ENCODE measurements at regions not wholly inside any gene's neighbourhood (a gene's known extent, or its start where the extent isn't known, plus 50 kb on each side); places are given as distances from the start of the nearest gene placed in this dataset.

GRCh38 chr3:153023896-153024295 lies 138.1 kb upstream of the RAP2B start:
- TF ChIP-seq CTCF (conservative IDR thresholded peaks at IDR 0.05) (no peak), ZFX (IDR thresholded peaks at IDR 0.05) (no peak)

Data from C4-2B (cell line).